Uterus (tissue), 3 donors: ENCODE measurements at regions not wholly inside any gene's neighbourhood (a gene's known extent, or its start where the extent isn't known, plus 50 kb on each side); places are given as distances from the start of the nearest gene placed in this dataset.

ENCODE experiments used
- DNase-seq, 2 donors: peaks; one replicate each; pipeline ENCODE4 v3.0.0-alpha.2; 2019 to 2020
- H3K27ac ChIP-seq, 2 donors: fragments of 200-600 bp; sonication (generic); 1 replicate in 1 of 2; 2 replicates in 1 of 2; pipeline ENCODE4 v1.5.1; 2016 to 2018
- H3K27me3 ChIP-seq, 2 donors: fragments of 200-600 bp; sonication (generic); one replicate each; pipeline ENCODE4 v1.5.1; 2018 to 2019; ENCODE audit warnings: control low read depth in 1 of 2
- H3K36me3 ChIP-seq, 2 donors: fragments of 200-600 bp; sonication (generic); one replicate each; pipeline ENCODE4 v1.5.1; 2019; ENCODE audit warnings: control low read depth in 1 of 2
- H3K4me1 ChIP-seq, 2 donors: fragments of 200-600 bp; sonication (generic); one replicate each; pipeline ENCODE4 v1.5.1; 2018 to 2019; ENCODE audit warnings: control low read depth in 1 of 2
- H3K4me3 ChIP-seq, 2 donors: fragments of 200-600 bp; sonication (generic); 1 replicate in 1 of 2; 2 replicates in 1 of 2; pipeline ENCODE4 v1.5.1; 2018 to 2019; ENCODE audit warnings: mild to moderate bottlenecking in 1 of 2
- H3K9me3 ChIP-seq, 2 donors: fragments of 200-600 bp; sonication (generic); one replicate each; pipeline ENCODE4 v1.5.1; 2019; ENCODE audit warnings: control low read depth in 1 of 2
- CTCF ChIP-seq, 4 experiments: fragments of 200-600 bp in 2 of 4; fragments of 450-650 bp in 2 of 4; sonication (generic) in 2 of 4; IDR thresholded peaks; one replicate each; pipeline ENCODE4 v1.5.1; 2016 to 2019; ENCODE audit warnings: antibody characterized with exemption in 4 of 4, mild to moderate bottlenecking in 2 of 4, moderate library complexity in 1 of 4
- POLR2A ChIP-seq, 2 donors: fragments of 450-650 bp; IDR thresholded peaks; one replicate each; pipeline ENCODE4 v1.6.1; 2016; ENCODE audit warnings: antibody characterized with exemption in 2 of 2, mild to moderate bottlenecking in 1 of 2, moderate library complexity in 1 of 2
- intact Hi-C: fragments of 100-400 bp; cut with DNase I; formaldehyde crosslinking; loops from one replicate; pipeline ENCODE4 v1.15.1; 2023; ENCODE audit warnings: low total_unique reads
- donor health status: DM: yes; HTN: yes; CAD: no.

GRCh38 chr15:97729270-97729669 lies 231.2 kb upstream of the ARRDC4 start:
- intact Hi-C loops: no loop called here
- no peaks in the 10 kb centered on the region for H3K4me1 ChIP-seq
- H3K27ac ChIP-seq: no peak overlapping the region
- no peak overlapping the region for H3K4me3 ChIP-seq
- H3K36me3 ChIP-seq: no peaks in the 10 kb centered on the region
- no peak for DNase-seq
- no peaks in the 10 kb centered on the region for H3K9me3 ChIP-seq
- TF ChIP-seq CTCF (IDR thresholded peaks at IDR 0.05): no peak
- no peak for TF ChIP-seq POLR2A (IDR thresholded peaks at IDR 0.05)
- no peaks in the 10 kb centered on the region for H3K27me3 ChIP-seq

- TF ChIP-seq CTCF (IDR thresholded peaks at IDR 0.05): no peak
- TF ChIP-seq POLR2A (IDR thresholded peaks at IDR 0.05): no peak
- DNase-seq: no peak
- H3K27ac ChIP-seq: no peak overlapping the region
- H3K4me3 ChIP-seq: no peak overlapping the region
- H3K27me3 ChIP-seq: no peaks in the 10 kb centered on the region
- H3K4me1 ChIP-seq: no peaks in the 10 kb centered on the region
- no peaks in the 10 kb centered on the region for H3K9me3 ChIP-seq
- intact Hi-C loops: no loop called here
- no peaks in the 10 kb centered on the region for H3K36me3 ChIP-seq
Measured at GRCh38 chr15:97730315-97730714, 230.2 kb upstream of the ARRDC4 start.

DNA sequence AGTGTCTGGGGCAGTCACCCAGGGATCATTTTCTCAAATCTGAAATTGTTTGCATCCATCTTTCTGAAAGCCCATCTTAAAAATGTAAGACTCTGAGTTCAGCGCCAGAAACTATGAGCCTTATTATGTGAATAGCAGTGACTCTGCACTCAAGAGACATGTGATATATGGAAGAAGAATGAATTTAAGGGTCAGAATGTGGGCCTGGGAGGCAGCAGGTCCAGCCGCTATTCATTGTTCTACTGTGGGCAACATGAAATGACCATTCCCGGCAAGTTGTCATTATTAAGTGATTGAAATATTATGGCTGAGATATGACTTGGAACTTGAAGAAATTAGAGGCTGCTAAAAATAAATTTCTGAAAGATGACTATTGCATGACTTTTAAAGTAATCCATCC lies 228.6 kb upstream of the ARRDC4 start:
- Histone ChIP-seq H3K4me1 (no peaks in the 10 kb centered on the region), H3K27me3 (no peaks in the 10 kb centered on the region), H3K9me3 (no peaks in the 10 kb centered on the region), H3K4me3 (no peak overlapping the region), H3K27ac (no peak overlapping the region), H3K36me3 (no peaks in the 10 kb centered on the region)
- intact Hi-C loops: no loop called here
- TF ChIP-seq CTCF (IDR thresholded peaks at IDR 0.05): no peak
- TF ChIP-seq POLR2A (IDR thresholded peaks at IDR 0.05): no peak
- no peak for DNase-seq

DNA sequence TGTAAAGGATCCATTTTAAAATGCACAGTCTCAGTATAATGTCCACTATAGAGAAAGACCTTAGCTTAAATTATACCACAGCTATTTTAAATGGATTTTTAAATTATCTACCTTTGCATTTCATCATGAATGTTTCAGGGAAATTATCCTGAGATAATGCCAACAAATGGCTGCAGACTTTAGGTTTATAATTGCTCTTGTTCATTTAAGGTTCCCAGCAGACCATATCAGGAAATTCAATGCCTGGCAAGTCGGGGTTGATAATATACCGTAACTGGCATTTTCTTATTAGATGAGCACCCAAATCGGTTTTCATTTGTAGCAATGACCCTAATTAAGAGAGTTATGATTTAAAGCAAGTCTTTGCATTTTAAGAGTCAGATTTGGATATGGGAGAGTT lies 227.1 kb upstream of the ARRDC4 start:
- Histone ChIP-seq H3K4me3 (no peak overlapping the region), H3K9me3 (no peaks in the 10 kb centered on the region), H3K27ac (no peak overlapping the region), H3K4me1 (no peaks in the 10 kb centered on the region), H3K36me3 (no peaks in the 10 kb centered on the region), H3K27me3 (no peaks in the 10 kb centered on the region)
- intact Hi-C loops: no loop called here
- TF ChIP-seq POLR2A (IDR thresholded peaks at IDR 0.05): no peak
- no peak for TF ChIP-seq CTCF (IDR thresholded peaks at IDR 0.05)
- no peak for DNase-seq

- Histone ChIP-seq H3K4me1 (no peaks in the 10 kb centered on the region), H3K36me3 (no peaks in the 10 kb centered on the region), H3K27me3 (no peaks in the 10 kb centered on the region), H3K4me3 (no peak overlapping the region), H3K9me3 (no peaks in the 10 kb centered on the region), H3K27ac (no peak overlapping the region)
- intact Hi-C loops: no loop called here
- DNase-seq: no peak
- no peak for TF ChIP-seq POLR2A (IDR thresholded peaks at IDR 0.05)
Measured at GRCh38 chr15:97736748-97737147, 223.8 kb upstream of the ARRDC4 start.

- Histone ChIP-seq H3K27me3 (no peaks in the 10 kb centered on the region), H3K4me1 (no peaks in the 10 kb centered on the region), H3K9me3 (no peaks in the 10 kb centered on the region), H3K27ac (no peak overlapping the region), H3K36me3 (no peaks in the 10 kb centered on the region), H3K4me3 (no peak overlapping the region)
- intact Hi-C loops: no loop called here
- TF ChIP-seq POLR2A (IDR thresholded peaks at IDR 0.05): no peak
- TF ChIP-seq CTCF (IDR thresholded peaks at IDR 0.05): no peak
- no peak for DNase-seq
Measured at GRCh38 chr15:97745481-97746071, 214.9 kb upstream of the ARRDC4 start.
